AG20443 (cell line): ENCODE measurements at regions not wholly inside any gene's neighbourhood (a gene's known extent, or its start where the extent isn't known, plus 50 kb on each side); places are given as distances from the start of the nearest gene placed in this dataset.
"Not testable (repeated sequence)": the region's sequence is repeated elsewhere in the genome, so short reads cannot be mapped to it uniquely, and the experiment has no call there.

Experiments
- DNase-seq: peaks from one replicate; pipeline ENCODE4 v3.0.0; 2012; ENCODE audit warnings: low spot score, mixed read lengths

DNA sequence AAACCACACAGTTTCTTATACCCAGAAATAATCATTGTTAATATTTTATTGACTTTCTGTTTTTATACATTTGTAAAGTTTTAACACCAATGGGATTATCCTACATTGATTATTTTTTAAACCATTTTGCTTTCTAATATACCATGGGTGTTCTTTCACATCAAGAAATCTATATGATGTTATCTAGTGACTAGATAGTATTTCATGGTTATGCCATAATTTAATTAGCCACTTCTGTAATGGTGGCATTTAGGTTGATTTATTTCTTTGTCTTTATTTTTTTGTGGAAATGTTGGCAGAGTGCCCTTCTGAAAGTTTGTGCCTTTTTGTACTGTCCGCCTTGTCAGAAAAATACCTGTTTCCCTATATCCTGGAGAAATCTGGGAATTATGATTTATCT, 193.3 kb downstream of the CEP135 start:
- no peak for DNase-seq

DNA sequence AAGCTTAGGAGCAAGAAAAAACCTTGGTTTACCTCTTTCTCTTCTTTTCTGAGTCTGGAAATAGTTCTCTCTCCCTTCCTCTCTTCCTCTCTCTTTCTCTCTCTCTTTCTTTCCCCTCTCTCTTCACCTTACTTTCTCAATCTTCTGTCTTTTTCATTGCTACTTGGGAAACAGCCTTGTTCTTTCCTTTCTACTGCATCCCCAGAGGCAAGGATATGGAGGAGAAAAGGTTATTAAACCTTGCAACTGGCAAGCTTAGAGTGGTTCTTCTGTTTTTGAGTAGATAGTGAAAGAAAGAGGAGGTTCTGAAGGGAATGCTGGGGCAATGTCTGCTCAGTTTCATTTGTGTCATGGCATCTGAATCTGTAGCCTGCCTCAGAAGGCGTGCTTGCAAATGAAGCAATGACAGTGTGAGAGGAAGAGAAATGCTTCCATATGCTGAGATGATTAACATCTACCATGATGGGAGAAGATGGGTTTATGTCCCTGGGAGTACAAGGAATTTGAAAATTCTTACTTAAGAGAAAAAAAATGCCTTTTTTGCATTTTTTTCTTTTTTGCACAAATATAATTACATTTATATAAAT, 190.6 kb downstream of the CEP135 start:
- no peak for DNase-seq

DNA sequence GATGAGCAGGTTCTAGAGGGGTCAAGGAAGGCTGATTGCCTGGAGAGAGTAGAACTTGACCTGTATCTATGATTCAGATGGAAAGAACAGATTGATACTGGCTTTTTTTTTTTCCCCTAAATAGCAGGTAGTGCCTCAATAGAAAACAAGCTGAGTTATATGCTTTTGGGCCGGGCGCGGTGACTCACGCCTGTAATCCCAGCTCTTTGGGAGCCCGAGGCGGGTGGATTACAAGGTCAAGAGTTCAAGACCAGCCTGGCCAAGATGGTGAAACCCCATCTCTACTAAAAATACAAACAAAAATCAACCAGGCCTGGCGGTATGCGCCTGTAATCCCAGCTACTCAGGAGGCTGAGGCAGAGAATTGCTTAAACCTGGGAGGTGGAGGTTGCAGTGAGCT, 186.1 kb downstream of the CEP135 start:
- DNase-seq: not testable (repeated sequence)

DNA sequence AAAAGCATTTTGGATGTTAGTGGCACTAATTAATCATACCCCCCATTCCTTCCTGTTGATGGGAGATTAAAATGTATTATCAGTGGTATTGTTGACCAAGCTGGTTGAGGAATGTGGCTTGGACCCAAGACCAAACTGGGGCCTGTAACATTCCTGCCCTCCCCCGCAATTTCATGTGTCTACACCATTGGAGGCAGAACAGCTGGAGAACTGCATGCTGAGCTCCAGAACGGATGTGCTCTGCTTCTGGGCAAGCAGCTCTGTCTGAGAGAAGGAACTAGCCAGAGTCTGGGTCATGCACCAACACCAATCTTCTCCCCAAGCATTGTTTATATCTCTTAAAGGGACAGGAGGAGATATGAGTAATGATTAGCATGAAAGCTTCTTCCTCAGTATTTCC, 185.5 kb downstream of the CEP135 start:
- no peak for DNase-seq

DNA sequence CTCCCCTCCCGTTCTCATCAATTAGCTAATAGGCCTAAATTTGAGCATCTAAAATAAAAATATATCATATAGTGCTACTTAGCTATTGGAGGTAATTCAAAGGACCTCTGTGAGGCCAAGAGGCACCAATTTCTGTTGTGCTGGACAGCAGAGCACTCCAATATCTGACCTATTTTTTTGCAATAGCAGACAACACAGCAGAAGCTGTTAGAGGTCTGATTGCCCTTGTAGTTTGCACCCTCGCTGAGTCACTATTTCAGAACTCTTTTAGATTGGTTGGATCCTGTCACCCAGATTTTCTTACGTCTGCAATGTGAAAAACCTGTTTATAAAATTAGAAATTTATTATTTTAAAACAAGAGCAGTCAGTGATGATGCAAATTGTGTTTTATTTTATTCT, 184.1 kb downstream of the CEP135 start:
- no peak for DNase-seq

DNA sequence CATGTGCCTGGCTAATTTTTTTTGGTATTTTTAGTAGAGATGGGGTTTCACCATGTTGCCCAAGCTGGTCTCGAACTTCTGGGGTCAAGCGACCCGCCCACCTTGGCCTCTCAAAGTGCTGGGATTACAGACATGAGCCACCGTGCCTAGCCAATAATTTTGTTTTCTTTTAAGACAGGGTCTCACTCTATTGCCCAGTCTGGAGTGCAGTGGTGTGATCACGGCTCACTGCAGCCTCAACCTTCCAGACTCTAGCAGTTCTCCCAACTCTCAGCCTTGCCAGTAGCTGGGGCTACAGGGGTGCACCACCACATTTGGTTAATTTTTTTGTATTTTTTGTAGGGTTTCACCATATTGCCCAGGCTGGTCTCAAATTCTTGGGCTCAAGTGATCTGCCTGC, 183.4 kb downstream of the CEP135 start:
- DNase-seq: not testable (repeated sequence)

DNA sequence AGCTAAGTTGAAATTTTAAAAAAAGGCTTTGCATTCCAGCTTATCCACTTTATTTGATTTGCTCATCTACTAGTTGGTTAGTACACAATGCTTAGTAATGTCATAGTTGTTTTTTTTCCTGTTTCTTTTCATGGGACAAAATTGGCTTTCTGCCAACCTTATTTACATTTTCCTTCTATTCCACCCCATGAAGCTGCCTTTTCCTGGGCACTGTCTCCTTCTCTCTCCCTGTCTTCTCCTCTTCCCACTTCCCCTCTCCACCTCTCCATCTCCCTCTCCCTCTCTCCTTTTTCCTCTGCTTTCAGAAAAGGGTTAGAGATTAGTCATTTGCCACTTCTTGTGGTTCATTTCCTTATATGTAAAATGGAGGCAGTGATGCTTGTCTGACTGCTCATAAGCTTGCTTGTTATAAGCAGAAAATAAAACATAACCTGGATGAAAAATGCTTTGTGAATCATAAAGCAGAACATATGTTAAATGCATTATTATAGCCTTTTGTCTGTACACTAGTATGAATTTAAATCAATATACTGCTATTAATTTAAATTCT, 181.9 kb downstream of the CEP135 start:
- no peak for DNase-seq

DNA sequence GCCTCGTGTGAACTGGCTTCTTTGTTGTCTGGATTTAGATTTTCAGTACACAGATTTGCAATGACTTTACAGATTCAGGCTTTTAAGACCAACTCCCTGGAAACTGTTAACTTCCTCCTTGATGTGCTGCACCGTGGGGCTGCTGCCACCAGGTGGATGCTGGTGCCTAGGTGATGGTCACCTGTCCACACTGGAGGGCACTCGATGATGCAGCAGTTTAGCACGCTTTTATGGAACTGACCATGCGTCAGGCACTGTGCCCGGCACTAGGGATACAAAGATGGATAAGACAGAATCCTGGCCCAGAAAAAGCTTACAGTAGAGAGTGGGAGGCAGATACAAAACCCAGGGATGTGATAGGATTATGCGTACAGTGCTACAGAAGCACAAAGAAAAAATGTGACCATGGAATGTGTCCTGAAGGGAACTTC, 180.7 kb downstream of the CEP135 start:
- no peak for DNase-seq

DNA sequence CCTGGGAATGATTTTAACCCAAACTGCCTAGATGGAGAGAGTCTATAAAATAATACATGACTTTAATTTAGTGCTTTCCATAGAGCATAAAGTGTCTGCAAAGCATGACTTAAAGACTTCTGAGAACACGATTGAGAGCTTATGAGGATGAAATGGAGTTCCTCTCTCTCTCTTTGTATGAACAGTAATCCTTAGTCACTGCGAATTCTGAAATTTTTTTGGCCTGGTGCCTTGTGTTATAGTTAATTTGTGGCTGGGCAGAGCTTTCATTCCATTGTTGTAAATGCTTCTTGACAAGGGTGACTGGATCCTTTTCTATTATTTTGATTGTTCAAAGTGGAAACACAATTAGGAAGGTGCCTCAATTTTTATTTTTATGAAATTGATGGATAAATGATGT, 179.5 kb downstream of the CEP135 start:
- no peak for DNase-seq

DNA sequence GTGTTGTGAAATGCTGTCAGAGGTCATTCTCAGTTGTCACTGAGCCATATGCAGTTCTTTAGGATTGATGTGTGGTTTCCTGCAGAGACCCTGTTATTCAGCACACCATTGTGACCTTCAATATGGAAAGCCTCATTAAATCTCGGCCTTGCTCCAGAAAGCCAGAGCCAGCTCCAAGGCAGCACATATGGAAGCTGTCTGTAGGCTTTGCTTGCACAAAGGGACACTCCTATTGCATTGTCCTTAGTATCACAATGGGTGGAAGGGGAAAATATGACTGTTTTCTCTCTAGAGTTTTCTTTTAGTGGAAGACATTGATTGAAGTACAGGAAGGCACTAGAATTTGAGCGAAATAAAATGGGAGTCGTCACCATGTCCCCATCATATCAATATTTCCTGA, 179.0 kb downstream of the CEP135 start:
- no peak for DNase-seq

DNA sequence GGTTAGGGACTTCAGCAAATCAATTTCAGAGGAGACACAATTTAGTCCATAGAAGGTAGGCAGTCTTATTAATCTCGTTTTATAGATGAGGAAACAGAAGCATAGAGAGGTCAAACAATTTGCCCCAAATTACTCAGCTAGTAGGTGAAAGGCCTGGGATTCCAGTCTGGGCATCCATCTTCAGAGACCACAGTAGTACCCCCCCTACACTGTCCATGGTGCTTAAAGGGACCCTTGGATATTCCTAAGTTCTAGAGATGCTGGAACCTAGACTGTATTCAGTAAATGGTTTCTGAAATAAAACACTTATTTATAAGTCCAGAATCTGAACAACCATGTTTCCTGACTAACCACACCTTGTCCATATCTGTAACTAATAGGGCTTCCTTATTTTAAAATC, 174.8 kb downstream of the CEP135 start:
- DNase-seq: no peak

DNA sequence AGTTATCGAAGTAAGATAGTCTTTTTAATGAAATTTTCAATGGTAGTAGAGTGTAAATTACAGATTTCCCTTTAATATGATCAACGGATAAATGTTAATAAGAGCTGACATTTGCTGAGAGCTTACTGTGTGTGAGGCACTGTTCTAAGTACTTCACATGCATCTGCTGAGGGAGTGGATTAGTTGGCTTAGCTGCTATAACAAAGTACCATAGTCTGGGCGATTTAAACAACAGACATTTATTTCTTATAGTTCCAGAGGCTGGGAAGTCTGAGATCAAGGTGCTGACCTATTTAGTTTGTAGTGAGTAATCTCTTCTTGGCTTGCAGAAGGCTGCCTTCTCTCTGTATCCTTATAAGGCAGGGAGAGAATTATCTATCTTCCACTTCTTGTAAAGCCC, 174.3 kb downstream of the CEP135 start:
- DNase-seq: no peak

DNA sequence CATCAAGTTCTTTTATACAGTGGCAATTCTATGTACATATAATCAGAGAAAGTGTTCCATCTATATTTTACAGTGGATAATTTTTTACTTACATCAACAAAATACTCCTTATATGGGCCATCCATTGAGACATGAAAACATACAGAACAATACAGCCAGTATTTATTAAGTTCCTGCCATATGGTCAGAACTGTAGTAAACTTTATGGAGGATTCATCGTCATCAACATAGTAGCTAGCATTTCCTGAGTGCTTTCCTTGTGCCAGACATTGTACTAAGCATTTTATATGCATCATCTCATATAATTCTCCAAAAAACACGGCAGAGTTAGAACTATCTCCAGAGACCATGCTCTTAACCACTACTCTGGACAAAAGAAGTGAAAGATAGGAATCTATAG, 170.1 kb downstream of the CEP135 start:
- DNase-seq: no peak

DNA sequence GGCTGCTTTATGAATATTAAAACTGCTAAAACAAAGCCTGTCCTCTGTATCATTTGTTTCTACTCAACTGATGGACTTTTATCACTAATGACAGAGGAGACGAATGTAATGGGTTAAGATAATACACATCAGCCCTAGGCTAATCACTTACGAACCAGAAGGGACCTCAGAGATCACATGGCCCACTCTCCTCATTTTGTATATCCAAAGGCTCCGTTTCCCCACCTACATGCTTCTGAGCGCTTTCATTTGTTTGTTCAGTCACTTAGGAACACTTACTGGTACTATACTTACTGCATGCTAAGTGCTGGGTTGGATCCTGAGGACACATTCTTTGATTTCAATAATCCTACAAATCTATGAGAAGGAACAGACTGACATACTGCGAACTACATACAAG, 169.3 kb downstream of the CEP135 start:
- no peak for DNase-seq

DNA sequence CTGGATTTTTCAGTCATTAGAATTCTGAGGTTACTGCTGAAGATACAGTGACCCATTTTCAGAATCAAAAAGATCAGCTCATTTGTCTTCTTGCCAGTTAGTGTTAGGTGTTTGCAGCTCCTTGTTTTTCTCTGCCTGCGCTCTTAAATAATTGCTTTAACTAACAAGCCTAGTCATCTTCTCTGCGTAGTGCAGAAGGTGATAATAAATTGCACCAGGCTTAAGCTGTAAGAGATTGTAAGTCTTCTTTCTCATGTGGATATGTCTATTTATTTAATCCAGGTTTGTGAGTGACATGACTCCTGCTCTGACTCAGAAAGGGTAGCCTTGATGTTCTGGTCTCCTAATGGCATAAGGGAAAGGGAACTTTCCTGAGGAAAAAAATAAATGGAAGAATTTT, 167.2 kb downstream of the CEP135 start:
- DNase-seq: no peak

DNA sequence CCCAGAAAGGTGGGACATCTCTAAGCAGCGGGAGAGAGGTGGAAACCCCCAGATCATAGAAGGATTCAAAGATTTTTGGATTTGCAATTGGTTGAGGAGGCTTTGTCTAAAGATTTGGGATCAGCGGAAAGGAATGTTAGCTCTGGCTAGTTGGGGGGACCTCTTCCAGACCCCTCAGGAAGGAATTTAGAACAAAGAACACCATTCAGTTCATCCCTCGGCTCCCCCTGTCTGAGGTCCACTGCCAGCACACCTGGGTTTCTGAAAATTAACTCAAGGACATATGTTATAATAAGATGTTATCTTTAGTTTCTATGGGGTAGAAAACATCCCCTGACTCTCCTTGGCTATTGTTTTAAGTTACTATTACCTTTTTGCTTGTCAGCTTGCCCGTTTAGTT, 163.6 kb downstream of the CEP135 start:
- DNase-seq: no peak

DNA sequence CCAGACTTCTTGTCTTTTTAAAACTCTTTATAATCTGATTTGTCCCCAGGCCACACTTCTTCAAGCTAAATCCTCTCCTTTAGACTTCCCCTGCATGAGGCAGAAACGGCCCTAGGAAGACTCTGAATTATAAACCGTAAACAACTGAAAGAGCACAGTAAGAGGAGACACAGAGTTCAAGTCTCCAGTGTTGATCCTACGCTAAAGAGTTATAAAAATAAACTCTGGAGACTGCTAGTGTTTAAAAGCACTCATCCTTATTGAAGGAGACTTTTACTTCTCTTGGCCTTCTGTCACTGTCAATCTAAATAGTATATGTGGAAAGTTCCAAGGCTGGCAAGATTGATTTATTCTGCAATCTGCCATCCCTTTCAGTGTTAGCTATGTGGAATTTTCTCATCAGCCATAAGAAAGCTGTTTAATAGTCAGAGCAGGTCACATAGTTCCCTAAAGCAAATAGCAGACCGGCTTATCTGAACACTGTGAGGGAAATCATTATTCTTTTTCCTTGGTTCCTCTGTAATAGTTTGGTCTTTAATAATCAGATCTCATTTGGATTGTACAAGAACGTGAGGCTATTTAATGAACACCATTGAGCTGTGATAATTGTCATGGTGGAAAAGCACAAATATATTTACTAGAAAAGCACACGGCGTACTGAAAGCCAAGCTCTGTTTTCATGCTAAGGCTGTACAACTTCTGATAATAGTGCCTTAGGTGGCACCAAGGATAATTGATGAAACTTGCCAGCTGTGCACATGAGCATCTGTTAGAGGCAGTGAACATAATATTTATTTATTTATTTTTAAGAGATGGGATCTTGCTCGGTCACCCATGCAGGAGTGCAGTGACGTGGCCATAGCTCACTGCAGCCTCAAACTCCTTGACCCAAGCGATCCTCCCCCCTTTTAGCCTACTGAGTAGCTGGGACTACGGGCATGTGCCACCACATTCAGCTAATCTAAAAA, 157.7 kb downstream of the CEP135 start:
- no peak for DNase-seq

DNA sequence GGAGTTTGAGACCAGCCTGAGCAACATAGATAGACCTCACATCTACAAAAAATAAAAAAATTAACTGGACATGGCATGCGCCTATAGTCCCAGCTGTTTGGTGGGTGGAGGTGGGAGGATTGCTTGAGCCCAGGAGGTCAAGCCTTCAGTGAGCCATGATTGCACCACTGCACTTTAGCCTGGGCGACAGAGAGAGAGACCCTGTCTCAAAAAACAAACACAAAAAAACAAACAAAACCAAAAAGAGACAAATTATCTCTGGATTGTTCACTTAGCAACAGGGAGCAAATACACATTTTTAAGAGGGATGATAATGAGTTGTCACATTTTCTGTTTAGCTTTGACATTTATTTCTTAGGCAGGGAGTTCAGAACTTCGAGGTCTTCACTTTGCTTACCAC, 155.4 kb downstream of the CEP135 start:
- DNase-seq: no peak

DNA sequence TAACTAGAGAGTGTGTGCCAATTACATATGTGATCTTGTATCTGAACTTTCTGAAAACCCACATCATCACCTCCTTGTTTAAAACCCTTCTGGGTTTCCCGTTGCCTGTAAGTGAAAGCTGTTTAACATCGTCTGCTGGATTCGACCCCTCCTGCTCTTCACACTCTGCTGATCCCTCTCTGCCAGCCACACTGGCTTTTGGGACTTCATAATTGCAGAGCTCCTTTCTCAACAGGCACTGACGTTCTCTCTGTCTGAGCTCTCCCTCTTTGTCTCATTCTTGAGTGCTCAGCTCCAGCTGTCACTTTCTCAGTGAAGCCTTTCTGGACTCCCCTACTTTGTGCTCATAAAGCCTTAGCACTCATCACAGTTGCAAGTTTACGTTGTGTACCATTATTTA, 153.9 kb downstream of the CEP135 start:
- no peak for DNase-seq

DNA sequence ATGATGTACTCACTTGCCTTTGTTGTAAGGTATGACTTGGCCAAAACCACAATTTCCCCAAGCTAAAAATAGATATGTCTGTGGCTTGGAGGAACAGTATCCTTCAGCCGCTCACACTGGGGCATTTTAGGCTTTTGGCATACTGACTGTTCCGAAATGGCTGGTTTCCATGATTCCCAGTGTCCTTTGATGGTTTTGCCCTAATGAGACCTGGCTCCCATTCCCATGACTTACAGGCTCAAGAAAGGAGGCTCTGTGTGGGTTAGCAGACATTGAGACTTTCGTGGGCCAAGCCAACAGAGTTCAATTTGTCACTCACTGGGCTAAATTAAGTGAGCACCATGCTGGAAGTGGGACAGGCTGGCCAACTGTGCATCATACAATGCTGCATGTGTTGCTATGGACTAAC, 150.6 kb downstream of the CEP135 start:
- no peak for DNase-seq

DNA sequence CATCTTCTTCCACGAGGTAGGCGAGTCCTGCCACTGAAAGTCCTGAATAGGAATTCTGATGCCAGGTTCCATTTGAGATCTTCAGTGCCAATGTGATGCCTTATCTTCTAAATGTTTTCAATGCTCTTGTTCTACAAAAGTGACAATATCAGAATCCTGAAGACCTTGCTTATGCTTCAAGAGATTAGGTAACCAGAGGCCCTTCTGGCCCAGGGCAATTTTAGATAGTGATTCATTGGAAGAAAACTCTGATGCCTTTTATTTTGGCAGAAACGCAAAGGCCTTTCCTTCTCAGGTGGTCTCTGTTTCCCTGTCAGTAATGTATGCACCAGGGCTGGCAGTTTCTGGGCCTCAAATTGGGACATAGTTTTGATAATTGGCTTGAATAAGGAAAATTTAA, 144.8 kb downstream of the CEP135 start:
- no peak for DNase-seq

DNA sequence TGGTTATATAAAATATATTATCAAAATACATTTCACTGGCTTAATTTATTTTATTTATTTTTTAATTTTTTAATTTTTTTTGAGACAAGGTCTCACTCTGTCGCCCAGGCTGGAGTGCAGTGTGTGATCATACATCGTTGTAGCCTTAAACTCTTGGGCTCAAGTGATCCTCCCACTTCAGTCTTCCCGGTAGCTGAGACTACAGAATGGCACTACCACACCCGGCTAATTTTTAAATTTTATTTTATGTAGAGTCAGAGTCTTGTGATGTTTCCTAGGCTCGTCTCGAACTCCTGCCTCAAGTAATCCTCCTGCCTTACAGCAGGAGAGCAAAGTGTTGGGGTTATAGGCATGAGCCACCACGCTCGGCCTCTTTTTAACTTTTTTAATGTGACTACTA, 143.8 kb downstream of the CEP135 start:
- no peak for DNase-seq

DNA sequence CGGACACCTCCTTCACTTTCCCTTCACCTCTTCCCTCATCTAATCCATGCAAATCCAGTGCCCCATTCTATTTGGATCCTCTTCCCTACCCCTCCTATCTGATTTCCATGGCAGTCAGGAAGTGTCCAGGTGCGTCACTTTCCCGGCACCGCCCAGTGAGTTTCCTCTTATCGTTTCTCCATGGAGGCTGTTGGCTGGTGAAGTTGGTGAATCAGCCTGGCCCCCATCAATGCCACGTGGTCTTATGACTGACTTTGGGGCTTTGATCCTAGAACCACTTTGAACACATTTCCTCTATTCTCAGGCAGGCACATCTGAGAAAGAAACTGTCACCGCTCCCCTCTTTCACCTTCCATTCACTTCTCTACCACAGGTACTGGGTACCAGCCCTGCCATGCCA, 137.8 kb downstream of the CEP135 start:
- no peak for DNase-seq
